ENCODE measurements at regions not wholly inside any gene's neighbourhood (a gene's known extent, or its start where the extent isn't known, plus 50 kb on each side); places are given as distances from the start of the nearest gene placed in this dataset.
A peak's percentile ranks its signal among the peaks of the same experiment; 100 is the strongest.
"Not testable (repeated sequence)": the region's sequence is repeated elsewhere in the genome, so short reads cannot be mapped to it uniquely, and the experiment has no call there.

GRCh38 chr19:27824108-27824507, 1388.8 kb downstream of the UQCRFS1 start:
- no peak for DNase-seq (ENCODE audit: low read depth)

DNA sequence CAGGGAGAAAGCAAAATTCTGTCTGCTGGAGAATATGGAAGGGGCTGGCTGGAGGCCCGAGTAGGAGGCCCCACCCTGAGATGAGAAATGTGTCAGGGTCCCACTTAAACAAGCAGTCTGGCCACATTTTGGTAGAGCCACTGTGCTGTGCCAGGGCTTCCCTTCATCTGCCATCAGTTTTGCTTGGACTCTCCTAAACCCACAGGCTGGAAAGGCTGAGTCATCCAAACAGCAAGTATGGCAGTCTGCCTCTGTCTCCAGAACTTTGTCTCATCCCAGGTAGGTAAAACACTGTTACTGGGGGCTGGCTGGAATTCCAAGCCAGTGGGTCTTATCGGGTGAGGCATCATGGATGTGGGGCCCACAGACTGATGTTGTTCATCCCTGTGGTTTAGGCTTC, 1390.6 kb downstream of the UQCRFS1 start:
- DNase-seq (ENCODE audit: low read depth) = no peak

- DNase-seq (ENCODE audit: low read depth) = no peak
Observed at GRCh38 chr19:27821418-27822018, 1391.4 kb downstream of the UQCRFS1 start.

GRCh38 chr19:27815985-27816384, 1397.0 kb downstream of the UQCRFS1 start:
- no peak for DNase-seq (ENCODE audit: low read depth)

- DNase-seq (ENCODE audit: low read depth) = not testable (repeated sequence)
Observed at GRCh38 chr19:27814834-27815233, 1398.1 kb downstream of the UQCRFS1 start.

- DNase-seq (ENCODE audit: low read depth) = not testable (repeated sequence)
Observed at GRCh38 chr19:27814274-27814673, 1398.7 kb downstream of the UQCRFS1 start.

DNA sequence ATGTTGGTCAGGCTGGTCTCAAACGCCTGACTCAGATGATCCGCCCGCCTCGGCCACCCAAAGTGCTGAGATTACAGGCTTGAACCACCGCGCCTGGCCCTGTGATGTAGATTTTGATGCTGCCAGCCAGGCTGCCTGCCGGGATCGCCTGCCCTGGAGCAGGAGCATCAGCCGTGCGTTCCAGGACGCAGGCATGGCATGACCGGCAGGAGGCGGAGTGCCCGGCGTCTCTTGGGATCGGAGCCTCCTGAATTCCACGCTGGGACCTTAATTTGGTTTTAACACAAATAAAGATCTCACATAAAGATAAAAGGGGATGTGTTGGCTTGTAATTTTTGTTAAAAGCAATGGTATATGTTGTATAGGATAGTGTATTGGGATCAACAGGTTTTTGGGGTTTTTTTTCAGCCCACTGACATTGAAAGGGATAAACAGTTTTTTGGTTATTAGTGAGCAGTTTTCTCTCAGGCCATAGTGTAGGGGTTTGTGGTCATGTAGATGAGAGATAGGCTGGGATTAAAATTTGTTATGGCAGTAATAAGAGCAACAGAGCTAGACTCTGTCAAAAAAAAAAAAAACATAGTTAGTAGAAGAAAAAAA, 1406.4 kb downstream of the UQCRFS1 start:
- DNase-seq (ENCODE audit: low read depth) = no peak

DNA sequence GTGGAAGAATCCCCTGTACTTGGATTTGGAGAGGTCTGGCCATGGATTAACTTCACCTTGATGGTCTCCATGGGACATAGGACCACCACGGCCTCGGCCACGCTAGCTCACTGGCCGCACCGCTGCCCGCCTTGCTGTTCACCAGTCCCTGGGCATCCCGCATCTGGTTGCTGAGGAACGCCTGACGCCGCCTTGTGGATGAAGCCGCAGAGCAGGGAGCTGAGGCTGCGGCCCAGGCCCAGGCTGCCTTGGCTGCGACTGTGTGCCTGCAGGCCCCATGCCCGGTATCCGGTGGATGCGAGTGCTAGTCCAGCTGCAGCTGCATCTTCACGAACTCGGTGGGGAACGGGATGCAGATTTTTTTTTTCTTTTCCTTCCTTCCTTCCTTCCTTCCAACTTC, 1407.1 kb downstream of the UQCRFS1 start:
- DNase-seq (ENCODE audit: low read depth) = no peak

- DNase-seq (ENCODE audit: low read depth) = not testable (repeated sequence)
Observed at GRCh38 chr19:27802293-27802692, 1410.7 kb downstream of the UQCRFS1 start.

DNA sequence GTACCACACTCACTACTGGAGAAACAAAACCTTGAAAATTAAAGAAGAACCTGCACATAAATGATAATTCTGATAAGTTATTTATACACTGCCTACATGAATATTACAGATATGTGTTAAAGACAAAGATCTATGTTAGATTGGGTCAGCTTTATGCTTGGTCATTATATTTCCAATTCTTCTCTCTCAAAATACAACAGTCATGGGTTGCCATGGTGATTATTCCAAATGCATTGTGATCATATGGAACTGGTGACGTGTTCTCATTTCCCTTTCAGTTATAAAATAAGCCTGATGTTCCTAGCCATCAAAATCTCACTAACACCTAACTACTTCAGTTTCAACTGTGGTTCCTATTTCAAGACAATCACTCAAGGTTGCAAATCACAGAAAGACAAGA, 1416.4 kb downstream of the UQCRFS1 start:
- DNase-seq (ENCODE audit: low read depth) = no peak

DNA sequence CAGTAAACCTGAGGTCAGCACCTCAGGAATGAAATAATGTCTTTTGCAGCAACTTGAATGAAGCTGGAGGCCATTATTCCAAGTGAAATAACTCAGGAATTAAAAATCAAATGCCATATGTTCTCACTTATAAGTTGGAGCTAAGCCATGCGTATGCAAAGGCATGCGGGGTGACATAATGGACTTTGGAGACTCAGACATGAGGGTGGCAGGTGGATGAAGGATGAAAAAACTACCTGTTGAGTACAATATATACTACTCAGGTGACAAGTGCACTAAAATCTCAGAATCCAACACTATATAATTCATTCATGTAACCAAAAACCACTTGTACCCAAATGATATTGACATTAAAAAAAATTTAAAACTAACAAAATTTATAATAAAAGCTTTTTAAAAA, 1416.9 kb downstream of the UQCRFS1 start:
- DNase-seq (ENCODE audit: low read depth) = no peak

DNA sequence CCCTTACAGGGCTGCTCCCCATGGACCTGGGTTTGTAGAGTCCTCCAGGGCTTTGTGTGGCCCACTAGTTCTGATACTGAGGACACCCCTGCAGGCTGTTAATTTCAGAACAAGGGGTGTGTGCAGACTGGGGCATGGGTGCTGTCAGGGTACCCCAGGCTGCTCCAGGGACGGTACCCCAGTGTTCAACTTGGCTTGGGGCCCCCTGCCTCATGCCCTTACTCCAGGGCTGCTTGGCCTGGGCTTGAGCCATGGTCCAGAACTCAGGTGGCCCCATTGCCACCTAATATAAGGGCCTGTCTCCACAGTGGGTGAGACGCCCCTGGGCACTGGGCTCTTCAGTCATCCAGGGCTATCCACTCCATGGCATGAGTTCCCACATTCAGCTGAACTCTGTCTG, 1417.6 kb downstream of the UQCRFS1 start:
- no peak for DNase-seq (ENCODE audit: low read depth)

DNA sequence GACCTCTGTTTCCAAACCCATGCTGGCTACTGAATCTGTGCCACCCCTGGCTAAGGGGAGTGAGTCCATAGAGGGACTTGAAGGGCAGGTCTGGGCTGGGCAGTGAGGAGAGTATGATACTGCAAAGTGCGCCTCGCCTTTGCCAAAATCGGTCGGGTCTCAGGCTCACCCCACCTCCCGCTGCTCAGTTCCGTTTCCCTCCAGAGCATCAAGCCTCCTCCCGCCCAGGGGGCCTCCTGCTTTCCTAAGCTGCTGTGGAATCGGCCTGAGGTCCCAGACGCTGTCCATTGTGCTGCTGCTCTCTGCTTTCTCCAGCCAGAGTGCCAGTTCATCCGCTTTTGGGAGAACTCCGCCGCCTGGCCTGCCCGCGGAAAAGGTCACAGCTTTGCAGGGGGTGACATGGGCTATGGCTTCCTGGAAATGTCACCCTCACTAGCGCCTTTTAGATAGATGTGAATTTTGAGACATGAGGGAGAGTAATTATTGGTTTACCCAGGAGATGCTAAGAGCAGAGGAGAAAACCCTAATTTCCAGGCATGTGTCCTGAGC, 1418.4 kb downstream of the UQCRFS1 start:
- DNase-seq (ENCODE audit: low read depth) = no peak

- peak; percentile 85 for DNase-seq (ENCODE audit: low read depth)
Observed at GRCh38 chr19:27793644-27794493, 1419.1 kb downstream of the UQCRFS1 start.

GRCh38 chr19:27793128-27793643, 1419.8 kb downstream of the UQCRFS1 start:
- DNase-seq (ENCODE audit: low read depth) = peak; percentile 52

DNA sequence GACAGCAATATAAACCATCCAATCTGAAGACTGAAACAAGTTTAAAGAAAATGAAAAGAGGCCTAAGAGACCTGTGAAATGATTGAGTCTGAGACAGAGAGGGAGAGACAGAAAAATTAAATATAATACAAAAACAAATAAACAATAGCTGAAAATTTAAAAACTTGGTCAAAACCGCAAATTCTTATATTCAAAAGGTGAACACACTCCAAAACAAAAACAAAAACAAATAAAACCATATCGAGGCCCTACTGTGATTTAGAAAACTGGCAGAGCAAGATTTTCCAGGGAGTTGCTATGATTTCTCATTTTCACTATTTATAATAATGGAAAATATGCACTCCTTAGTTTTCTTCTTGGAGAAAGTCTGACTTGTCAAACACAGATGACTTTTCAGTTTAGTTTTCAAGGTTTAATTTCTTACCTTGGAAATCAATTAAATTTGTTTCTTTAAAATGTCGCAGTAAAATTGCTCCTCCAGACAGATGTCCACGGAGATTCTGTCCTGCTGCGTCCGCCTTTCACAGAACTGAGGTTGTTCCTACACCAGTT, 1420.3 kb downstream of the UQCRFS1 start:
- no peak for DNase-seq (ENCODE audit: low read depth)

DNA sequence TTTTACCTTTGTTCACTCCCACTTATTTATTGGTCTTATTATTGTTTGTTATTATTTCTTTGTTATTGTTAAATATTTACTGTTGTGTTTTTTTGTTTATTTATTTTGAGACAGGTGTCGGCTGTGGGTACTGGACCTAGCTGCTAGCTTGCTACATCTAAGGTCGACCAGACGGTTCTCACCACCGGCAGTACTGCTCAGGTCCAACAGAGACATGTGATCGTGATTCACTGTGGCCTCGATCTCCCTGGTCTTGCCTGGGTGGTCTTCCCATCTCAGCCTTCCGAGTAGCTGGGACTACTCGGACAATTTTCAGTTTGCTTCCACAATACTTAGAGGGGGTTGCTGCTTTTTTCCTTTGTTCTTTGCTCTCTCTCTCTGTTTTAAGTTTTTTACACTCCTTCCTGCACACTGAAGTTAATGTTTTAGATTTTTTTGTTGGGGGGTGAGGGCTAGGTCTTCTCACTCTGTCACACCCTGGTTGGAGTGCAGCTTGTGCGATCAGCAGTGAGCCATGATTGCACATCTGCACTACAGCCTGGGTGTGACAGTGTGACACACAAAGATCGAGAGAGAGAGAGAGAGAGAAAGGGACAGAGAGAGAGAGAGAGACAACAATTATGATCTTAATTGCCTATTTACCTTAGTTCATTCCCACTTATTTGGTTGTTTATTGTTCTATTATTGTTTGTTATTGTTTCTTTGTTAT, 1432.4 kb downstream of the UQCRFS1 start:
- DNase-seq (ENCODE audit: low read depth) = no peak

DNA sequence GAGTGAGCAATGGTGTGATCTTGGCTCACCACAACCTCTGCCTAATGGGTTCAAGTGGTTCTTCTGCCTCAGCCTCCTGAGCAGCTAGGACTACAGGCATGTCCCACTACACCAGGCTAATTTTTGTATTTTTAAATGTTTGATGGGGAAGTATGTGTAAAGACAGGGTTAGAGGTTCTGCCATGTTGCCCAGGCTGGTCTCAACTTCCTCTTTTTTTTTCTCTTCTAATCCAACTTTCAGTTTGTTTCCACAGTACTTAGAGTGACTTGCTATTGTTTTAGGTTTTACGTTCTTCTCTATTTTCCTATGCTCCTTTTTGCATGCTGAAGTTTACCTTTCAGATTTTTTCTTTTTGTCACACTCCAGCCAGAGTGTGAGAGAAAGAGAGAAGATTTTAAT, 1433.0 kb downstream of the UQCRFS1 start:
- no peak for DNase-seq (ENCODE audit: low read depth)

DNA sequence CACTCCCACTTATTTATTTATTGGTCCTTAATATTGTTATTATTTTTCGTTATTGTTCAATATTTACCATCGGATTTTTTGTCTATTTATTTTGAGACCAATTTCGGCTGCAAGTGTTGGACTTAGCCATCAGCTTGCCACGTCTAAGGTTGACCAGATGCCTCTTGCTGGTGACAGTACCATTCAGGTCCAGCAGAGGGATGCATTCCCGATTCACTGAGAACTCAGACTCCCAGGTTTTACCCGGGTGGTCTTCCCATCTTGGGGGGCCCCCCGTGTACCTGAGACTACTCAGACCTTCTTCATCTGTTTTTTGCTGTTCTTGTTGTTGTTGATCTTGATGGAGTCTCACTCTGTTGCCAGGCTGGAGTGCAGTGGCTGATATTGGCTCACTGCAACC, 1435.2 kb downstream of the UQCRFS1 start:
- DNase-seq (ENCODE audit: low read depth) = no peak

DNA sequence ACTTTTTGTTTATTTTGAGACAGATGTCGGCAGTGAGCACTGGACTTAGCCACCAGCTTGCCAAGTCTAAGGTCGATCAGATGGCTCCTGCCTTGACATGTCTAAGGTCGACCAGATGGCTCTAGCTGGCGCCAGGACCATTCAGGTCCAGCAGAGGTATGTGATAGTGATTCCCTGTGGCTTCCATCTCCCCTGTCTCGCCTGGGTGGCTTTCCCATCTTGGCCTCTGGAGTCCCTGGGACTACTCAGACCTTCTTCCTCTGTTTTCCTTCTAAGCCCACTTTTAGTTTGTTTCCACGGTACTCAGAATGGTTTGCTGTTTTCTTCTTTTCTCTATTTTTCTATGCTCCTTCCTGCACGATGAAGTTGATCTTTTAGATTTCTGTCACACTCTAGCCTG, 1435.7 kb downstream of the UQCRFS1 start:
- no peak for DNase-seq (ENCODE audit: low read depth)

DNA sequence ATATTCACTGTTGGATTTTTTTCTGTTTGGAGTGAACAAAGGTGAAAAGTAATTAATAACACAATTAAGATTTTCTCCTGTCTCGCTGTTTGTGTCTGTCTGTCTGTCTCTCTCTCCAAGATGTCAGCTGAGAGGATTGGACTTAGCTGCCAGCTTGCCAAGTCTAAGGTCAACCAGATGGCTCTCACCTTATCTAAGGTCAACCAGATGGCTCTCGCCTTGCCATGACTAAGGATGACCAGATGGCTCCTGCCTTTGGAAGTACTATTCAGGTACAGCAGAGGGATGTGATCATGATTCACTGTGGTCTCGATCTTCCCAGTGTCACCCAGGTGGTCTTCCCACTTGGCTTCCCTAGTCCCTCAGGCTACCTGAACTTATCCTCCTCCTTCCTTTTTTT, 1436.4 kb downstream of the UQCRFS1 start:
- DNase-seq (ENCODE audit: low read depth) = no peak

DNA sequence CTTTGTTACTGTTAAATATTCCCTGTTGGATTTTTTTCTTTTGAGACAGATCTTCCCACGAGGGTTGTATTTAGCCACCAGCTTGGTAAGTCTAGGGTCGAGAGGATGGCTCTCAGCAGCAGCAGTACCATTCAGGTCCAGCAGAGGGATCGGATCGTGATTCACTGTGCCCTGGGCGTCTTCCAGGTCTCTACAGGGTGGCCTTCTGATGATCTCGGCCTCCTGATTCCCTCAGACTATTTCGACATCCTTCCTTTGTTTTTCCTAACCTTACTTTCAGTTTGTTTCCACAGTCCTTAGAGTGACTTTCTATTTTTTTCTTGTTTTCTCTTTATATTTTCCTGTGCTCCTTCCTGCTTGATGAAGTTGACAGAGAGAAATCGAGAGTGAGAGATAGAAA, 1436.9 kb downstream of the UQCRFS1 start:
- no peak for DNase-seq (ENCODE audit: low read depth)
